HK-2 (cell line): ENCODE measurements at regions not wholly inside any gene's neighbourhood (a gene's known extent, or its start where the extent isn't known, plus 50 kb on each side); places are given as distances from the start of the nearest gene placed in this dataset.
"Not testable (repeated sequence)": the region's sequence is repeated elsewhere in the genome, so short reads cannot be mapped to it uniquely, and the experiment has no call there.

Source experiments
- DNase-seq: peaks from one replicate; pipeline ENCODE4 v3.0.0-alpha.2; 2018; ENCODE audit not compliant: unreplicated experiment

DNA sequence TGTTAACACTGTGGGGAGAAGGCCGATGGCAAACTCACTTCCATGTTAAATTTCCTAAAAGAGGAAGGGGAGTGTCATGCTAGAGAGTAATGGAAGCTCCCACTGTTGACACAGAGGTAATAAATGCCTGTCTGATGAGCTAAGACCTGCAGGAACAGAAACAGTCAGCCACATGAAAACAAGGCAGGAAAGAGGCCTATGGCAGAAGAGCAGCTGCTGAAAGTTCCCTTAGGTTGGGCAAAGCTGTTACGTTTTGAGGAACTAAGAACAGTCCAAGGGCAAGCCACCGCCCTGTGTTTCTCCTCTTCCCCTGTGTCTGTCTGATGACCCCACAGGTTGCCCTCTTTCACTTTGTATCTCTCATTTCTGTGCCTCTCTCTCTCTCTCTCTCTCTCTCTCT, 422.6 kb downstream of the TMEM121 start:
- not testable (repeated sequence) for DNase-seq

DNA sequence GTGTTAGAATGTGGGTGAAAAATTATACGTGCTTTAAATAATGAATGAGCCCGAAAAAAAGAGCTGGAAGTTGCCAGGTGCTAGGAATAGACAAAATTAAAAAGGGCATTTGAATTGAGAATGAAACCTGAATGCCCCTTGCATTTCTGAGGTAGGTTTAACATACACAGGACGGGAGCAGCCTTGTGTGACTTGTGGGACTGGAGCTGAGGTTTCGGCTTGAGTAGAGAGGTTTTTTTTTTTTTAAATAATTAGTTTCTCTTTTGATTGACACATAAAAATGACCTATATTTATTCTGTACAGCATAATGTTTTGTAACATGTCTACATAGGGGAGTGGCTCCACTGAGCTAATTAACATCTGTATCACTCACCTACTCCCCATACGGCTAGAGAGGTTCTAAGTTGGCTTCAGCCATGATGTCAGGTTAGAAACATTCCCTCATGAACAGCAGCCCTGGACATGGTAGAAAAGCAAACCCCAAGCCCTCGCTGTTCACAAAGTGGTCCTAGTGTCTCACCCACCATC, 424.0 kb downstream of the TMEM121 start:
- not testable (repeated sequence) for DNase-seq

DNA sequence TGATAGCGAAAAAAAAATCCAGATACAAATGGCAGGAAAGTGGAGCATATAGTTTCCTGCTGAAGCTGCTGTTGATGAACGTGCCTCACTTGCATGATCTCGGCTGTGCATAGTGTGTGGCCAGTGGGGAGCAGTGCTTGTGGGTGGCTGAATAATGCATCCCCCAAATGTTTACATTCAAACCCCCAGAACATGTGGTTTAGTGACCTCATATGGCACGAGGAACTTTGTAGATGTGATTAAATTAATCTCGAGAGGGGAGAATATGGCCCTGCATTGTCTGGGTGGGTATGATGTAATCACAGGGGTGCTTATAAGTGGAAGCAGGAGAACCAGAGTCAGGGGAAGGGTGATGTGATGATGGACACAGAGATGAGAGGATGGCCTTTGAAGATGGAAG, 425.0 kb downstream of the TMEM121 start:
- DNase-seq, result no peak

DNA sequence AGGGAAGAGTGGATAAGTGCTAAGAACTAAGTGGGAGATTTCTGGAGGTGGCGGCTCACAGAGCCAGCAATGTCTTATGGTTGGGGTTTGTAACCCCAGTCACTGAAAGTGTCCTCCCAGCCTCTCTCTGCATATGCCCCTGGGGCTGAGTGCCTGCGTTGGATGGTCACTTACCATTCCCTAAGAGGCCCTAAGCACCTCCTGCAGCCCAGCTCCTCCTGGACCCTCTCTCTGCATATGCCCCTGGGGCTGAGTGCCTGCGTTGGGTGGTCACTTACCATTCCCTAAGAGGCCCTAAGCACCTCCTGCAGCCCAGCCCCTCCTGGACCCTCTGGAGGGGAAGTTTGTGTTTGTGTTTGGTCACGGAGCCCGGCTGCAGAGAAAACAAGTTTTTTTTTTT, 425.8 kb downstream of the TMEM121 start:
- no peak for DNase-seq

DNA sequence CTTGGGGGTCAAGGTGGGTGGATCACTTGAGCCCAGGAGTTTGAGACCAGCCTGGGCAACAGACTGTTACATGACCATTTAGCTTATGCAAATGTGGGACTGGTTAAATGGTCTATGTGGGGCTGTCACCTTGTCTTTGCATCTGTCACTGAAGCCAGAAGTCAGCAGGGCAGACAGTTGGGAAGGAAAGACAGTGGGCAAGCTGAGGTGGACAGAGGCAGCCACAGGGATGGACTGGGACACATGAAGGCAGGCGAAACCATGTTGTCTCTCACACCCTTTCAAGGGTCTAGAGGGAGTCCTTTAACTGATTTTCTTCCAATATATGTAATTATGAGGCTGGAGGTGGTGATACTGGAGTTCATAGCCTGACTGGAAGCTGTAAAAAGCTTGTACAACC, 426.4 kb downstream of the TMEM121 start:
- no peak for DNase-seq

DNA sequence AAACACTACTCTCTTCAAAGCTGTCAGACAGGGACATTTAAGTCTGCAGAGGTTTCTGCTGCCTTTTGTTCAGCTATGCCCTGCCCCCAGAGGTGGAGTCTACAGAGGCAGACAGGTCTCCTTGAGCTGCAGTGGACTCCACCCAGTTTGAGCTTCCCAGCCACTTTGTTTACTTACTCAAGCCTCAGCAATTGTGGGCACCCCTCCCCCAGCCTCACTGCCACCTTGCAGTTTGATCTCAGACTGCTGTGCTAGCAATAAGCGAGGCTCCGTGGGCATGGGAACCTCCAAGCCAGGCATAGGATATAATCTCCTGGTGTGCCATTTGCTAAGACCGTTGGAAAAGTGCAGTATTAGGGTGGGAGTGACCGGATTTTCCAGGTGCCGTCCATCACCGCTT, 435.2 kb downstream of the TMEM121 start:
- DNase-seq, result not testable (repeated sequence)

DNA sequence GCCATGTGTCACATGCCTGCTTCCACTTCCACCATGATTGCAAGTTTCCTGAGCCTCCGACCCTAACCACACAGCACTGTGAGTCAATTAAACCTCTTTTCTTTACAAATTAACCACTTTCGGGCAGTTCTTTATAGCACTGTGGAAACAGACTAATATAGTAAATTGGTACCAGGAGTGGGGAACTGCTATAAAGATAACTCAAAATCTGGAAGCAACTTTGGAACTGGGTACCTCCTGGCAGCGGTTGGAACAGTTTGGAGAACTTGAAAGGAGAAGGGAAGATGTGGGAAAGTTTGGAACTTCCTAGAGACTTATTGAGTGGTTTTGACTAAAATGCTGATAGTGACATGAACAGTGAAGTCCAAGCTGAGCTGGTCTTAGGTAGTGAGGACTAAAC, 436.1 kb downstream of the TMEM121 start:
- no peak for DNase-seq

DNA sequence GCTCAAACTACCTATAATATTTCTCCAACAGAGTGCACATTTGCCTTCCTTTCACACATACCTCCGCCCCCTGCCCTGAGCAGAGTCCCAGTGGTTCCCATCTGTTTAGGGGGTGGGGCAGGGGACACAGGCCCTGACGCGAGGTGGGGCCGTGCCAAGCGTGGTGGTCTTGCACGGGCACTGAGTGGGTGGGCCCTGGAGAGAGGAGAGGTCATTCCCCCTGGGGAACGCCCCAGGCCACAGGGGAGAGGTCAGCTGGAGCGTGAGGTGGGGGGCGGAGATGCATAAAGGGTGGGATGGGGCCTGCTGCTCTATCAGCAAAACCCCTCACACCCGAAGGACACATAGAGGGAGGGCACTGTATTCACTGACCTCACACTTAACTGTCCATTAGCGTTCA, 441.9 kb downstream of the TMEM121 start:
- DNase-seq, result no peak

DNA sequence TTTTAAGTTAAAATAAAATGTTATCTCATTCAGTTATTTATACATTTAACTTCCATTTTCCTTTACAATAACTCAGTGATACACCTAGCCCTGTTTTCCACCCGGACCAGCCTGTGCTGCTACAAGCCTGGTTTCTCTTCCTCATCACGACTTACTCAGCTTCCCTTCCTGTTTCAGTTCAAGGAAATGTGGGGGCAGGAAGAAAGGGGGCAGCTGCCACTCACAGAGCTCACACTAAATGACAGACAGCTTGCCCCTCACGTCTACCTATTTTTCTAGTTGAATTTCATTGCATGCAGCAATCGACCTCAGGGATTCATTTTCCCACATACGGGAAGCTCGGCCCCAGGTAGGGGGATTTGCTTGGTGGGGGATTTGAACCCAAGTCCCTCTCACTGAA, 442.6 kb downstream of the TMEM121 start:
- DNase-seq, result not testable (repeated sequence)

DNA sequence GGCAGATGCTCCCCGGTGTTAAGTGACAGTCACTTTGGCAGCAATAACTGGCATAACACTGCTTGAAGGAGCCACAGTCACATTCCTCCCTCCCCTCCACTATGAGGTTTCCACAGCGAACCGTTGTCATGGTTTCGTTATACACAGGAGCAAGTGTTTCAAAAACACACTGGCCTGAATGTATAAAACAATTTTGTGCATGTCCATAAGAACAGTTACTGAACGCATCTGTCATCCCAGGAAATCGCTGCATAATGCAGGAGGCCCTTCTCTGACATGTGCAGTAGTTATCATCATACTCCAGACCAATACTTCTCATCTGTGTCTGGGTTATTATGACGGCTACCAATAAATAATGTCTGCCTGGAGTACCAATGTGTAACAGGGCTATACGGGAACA, 444.4 kb downstream of the TMEM121 start:
- not testable (repeated sequence) for DNase-seq

DNA sequence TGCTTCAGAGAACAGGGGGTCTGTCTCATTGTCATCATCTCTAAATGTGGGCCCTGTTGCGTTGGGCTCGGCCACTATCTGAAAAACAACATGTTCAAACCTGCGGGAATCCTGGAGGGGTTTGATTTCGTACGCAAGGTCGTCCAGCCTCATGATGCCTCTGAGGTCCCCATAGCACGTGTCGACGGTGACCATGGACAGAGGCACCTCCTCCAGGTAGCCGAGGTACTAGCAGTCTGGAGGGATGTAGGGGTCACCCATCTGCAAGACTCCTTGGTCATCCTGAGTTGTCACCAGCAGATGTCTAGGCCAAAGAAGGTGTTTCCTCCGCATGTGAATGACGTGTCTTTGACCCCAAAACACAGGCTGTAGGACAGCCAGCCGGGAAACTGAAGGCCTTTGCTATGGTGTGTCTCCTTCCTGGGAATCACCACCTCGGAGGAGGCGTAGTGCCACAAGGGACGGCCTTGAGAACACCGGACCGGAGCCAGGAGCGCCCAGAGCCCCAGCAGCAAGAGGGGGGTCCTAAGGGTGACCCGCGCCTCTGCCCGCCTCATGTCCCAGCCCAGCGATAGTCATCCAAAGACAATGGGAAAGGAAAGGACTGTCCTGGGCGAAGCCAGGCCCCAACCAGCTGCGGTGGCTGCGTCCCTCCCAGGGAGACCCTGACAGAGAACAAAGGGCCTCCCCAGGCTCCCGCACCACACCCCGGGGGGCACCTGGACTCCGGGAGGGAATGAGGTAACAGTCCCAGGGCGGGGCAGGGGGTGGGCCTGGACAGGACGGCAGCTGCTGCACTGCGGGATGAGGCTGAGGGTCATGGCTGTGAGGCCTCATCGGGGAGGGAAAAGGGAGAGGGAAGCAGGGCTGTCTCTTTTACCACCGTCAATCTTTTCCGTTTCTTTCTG, 445.5 kb downstream of the TMEM121 start:
- DNase-seq, result no peak

DNA sequence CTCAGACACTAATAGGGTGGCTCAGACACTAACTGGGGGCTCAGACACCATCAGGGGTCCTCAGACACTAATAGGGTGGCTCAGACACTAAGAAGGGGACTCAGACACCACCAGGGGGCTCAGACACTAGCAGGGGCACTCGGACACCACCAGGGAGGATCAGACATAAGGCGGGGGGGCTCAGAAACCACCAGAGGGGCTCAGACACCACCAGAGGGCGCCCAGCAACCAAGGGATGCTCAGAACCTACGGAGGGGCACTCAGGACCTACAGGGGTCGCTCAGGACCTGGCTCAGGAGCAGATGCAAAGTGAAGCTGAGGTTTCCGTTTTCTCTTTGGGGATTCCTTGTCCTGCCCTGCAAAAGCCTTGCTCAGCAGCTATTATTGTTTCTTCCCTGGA, 448.5 kb downstream of the TMEM121 start:
- DNase-seq, result peak; percentile 13

DNA sequence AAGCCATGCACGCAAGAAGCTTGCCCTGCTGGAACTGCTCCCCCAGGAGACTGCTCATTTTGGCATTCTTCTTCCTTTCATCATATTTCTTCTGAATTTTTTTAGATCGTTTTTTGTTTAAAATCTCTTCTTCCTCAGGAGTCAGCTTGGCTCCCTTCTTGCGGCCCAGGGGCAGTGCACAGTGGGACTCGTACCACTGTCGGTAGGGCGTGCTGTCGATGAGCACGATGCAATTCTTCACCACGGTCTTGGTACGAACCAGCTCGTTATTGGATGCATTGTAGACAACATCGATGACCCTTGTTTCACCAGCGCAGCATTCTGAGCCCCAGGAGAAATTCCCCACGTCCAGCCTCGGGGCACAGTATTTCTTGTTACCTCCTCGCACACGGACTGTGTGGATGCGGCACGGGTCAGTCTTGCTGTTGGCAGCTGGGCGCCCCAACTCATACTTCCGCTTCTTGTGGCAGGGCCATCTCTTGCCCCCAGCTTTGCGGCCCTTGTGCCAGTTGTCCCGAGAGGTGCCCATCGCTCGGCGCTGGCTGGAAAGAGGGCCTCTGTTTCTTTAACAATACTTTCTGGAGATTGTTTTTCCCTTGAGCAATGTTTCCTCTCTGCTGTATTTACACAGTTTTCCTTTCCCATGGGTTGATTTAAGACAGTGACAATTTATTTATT, 452.4 kb downstream of the TMEM121 start:
- DNase-seq, result no peak

DNA sequence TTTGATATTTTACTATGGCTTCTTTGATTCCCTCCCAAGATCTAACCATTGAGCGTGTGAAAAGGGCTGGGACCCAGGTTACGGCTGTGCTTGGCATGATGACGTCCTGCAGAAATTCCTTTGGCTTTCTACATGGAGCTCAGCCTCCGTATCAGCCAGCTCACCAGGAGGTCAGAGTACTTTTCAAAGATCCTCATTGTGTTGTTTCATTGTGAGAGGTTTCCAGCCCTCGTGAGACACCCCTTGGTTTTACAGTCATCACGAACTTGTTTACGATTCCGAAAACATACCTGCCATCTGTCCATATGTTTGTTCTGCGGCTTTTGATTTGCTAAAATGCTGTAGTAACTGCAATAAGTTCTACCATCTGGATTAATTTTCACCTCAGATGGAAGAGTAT, 453.1 kb downstream of the TMEM121 start:
- DNase-seq, result no peak

DNA sequence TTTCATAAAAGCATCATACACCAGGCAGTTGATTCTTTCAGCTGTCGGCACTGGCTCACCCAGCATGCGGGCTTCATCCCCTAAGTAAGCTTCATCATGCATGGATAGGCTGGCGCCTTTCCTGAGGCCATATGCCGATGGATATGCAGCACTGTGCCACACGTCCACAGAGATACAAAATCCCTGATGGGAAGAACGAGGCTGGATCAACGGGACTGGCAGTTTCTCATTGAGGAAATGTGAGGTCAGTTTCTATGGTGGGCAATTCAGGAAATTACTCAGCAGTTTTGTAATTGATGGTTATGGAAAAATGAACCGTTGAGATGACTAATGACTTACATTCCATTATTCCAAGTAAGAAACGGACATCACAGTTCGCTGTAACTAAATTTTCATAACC, 453.8 kb downstream of the TMEM121 start:
- DNase-seq, result no peak

DNA sequence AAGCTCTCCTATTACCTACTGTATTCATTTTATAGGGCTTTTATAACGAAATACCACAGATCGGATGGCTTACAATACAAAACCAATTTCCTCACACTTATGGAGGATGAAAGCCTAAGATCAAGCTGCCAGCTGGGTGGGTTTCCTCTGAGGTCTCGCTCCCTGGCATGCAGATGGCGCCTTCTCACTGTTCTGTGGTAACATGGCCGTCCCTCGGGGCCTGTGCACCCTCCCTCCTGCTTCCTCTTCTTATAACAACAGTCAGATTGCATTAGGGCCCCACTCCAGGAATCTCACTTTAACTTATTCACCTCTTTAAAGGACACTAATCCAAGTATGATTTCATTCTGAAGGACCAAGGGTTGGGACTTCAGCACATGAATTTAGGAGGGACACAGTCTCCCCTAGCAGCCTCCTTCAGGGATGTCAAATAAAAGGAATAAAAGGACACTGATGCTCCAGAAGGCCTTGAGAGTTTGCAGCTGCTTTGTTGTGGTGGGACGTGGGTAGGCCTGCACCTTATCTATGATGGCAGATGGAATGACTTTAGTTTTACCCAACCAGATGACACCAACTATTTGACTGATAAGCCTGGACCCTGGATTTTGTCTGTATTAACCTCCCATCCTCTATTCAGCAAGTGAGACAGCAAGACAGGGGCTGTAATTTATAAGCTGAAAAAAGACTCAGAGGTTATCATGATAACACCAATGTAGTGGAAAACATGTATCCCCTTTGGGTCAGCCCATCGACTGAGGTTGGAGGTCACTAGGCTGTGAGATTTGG, 455.3 kb downstream of the TMEM121 start:
- DNase-seq, result not testable (repeated sequence)

DNA sequence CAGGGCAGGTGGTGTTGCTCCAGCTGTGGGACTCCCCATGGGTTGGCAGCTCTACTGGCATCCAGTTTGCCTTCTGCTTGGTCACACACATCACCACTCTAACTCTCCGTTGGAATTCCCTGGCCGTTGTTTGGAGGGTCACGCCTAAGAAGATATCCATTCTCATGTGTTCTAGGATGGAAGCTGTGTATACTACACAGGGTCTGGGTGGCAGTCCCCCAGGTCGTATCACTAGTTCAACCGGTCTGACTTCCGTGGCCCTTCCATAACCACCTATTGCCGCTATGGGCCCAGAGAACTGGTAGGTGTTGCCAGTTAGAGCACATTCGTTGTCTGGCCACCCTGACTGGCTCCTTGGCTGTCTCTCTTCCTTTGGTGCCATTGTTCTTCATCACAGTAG, 456.3 kb downstream of the TMEM121 start:
- no peak for DNase-seq

DNA sequence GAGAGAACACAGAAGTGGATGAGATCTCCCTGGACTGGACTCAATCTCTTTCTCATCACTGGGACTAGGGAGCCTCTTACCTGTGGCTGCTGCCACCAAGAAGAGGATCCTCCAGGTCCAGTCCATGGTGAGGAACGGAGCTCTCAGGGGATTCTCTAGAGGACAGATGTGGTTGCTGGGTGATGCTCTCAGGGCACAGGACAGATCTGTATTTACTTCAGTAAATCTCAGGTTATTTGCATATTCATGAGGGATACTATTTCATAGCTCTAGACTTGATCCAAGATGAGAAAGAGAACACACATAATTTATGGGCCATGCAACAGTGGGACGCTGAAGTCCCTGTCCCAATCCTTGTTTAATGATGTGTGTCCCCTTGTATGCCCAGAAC, 460.5 kb downstream of the TMEM121 start:
- DNase-seq, result no peak

DNA sequence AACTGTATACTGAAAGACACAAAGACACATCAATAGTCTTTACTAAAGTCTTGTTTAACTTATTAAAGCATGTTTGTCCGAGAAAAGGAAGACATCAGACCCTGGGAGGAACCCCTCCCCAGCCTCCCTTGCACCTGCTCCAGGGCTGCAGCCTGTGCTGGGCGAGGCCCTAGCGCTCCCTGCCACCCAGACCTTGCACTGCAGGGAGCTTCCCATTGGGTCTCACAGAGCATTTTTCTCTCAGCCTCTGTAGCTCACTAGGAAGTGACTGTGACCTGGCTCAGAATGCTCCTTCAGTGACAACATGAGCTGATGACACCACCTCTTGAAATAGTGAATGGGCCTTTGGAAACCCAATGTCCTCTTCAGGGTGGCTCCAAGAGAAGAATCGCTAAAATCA, 461.2 kb downstream of the TMEM121 start:
- DNase-seq, result no peak

DNA sequence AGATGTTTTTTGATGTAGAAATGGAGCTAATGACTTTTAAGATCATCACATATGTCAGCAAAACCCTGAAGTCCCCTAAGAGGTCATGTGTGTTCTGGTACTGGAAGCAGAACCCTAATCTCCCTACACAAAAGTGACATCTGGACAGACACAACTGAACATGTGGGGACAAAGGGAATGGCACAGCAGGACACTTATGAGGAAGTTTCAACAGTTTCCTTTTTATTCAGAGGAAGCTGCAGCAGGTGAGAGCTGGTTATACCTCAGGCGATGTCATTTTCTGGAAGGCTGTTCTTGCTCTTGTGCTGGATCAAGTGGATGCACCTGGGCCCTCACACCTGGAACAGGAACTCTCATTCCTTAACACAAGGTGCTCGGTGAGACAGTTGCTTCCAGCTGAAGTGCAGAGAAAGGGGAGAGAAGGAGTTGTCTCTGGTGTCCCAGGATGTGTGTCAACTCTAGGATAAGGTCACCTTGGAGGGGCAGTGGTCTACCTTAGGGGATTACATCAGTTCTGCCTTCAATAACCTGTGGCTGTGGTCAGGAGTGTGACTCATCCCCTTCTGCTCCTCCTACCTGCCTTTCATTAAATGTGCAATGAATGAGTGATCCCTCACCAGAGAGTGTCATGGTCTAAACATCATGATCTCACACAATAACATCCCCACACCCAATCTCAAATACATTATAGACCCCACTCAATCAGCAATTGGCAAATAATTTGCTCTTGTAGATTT, 463.4 kb downstream of the TMEM121 start:
- DNase-seq, result no peak

DNA sequence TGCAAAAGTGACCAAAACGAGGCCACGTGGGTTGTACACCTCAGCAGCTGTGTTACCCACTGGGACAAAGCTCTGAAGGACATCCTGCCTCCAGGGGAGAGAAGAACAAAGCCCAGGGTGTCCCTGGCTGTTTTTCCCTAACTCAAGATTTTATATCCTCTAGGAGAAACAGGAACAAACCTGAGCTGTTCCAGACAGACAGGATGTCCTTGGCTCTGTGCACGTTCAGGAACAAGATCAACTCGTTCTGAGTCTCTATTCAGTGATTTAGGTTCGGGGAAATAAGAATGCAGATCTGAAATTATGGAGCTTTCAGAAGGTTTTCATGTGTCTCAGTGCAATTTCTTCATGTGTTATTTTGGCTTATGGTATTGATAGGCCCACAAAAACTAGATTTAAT, 465.3 kb downstream of the TMEM121 start:
- DNase-seq, result not testable (repeated sequence)

DNA sequence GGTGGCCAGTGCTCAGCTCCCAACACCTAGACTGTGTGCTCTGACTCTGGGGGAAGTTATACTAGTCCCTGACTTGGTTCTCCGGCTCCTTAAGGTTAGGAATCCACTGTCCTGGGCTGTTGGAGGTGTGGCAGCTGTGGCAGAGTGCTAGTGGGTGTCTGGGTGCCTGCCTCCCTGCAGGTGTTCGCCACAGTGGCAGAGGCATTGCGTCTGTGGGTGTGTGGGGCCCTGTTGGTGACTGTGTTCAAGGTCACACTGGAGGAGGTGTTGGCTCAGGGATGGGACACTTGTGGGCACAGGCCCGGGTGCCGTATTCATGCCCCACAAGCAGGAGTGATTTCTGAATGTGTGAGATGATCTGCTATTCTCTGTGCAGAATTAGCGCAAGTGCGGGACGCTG, 467.4 kb downstream of the TMEM121 start:
- no peak for DNase-seq
